Left ventricle myocardium inferior (tissue), 1 donor: ENCODE measurements at regions not wholly inside any gene's neighbourhood (a gene's known extent, or its start where the extent isn't known, plus 50 kb on each side); places are given as distances from the start of the nearest gene placed in this dataset.

Experiments used
- DNase-seq: peaks from one replicate; pipeline ENCODE4 v3.0.0-alpha.2; 2020
- H3K27ac ChIP-seq: fragments of 200-600 bp; replicated peaks from 2 replicates; pipeline ENCODE4 v1.8.0; 2021
- H3K27me3 ChIP-seq: fragments of 200-600 bp; 2 replicates; pipeline ENCODE4 v1.8.0; 2021; ENCODE audit warnings: low read depth
- H3K36me3 ChIP-seq: fragments of 200-600 bp; 2 replicates; pipeline ENCODE4 v1.8.0; 2021
- H3K4me1 ChIP-seq: fragments of 200-600 bp; 2 replicates; pipeline ENCODE4 v1.8.0; 2021
- H3K4me3 ChIP-seq: fragments of 200-600 bp; 2 replicates; pipeline ENCODE4 v1.8.0; 2021; ENCODE audit warnings: mild to moderate bottlenecking, moderate library complexity
- H3K9me3 ChIP-seq: fragments of 200-600 bp; replicated peaks from 2 replicates; pipeline ENCODE4 v1.8.0; 2021
- intact Hi-C: fragments of 100-400 bp; cut with micrococcal nuclease; formaldehyde crosslinking; loops from one replicate; pipeline ENCODE4 v1.11.0; 2022
- TF ChIP-seq, protein P1 (sequence below): fragments of 200-600 bp; IDR thresholded peaks from 2 replicates; pipeline ENCODE4 v1.8.0; 2021; ENCODE audit warnings: antibody characterized with exemption, mild to moderate bottlenecking, borderline replicate concordance
- donor health status: DM: no; HTN: yes; CAD: no; lungs with severe emphysema.

GRCh38 chr17:69854225-69854780 lies 220.7 kb upstream of the KCNJ16 start:
- TF ChIP-seq, protein P1, sequence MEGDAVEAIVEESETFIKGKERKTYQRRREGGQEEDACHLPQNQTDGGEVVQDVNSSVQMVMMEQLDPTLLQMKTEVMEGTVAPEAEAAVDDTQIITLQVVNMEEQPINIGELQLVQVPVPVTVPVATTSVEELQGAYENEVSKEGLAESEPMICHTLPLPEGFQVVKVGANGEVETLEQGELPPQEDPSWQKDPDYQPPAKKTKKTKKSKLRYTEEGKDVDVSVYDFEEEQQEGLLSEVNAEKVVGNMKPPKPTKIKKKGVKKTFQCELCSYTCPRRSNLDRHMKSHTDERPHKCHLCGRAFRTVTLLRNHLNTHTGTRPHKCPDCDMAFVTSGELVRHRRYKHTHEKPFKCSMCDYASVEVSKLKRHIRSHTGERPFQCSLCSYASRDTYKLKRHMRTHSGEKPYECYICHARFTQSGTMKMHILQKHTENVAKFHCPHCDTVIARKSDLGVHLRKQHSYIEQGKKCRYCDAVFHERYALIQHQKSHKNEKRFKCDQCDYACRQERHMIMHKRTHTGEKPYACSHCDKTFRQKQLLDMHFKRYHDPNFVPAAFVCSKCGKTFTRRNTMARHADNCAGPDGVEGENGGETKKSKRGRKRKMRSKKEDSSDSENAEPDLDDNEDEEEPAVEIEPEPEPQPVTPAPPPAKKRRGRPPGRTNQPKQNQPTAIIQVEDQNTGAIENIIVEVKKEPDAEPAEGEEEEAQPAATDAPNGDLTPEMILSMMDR = no peak
- Histone ChIP-seq H3K4me3 (no peak overlapping the region), H3K4me1 (peaks cover 20% of the 10 kb centered on the region), H3K36me3 (no peaks in the 10 kb centered on the region), H3K27me3 (no peaks in the 10 kb centered on the region), H3K9me3 (peaks cover 28% of the 10 kb centered on the region), H3K27ac (peak overlapping the region; percentile 29)
- intact Hi-C loops = no loop called here
- DNase-seq = no peak

- no peaks in the 10 kb centered on the region for H3K27me3 ChIP-seq
- no peaks in the 10 kb centered on the region for H3K36me3 ChIP-seq
- TF ChIP-seq, protein P1 = no peak
- no peak overlapping the region for H3K27ac ChIP-seq
- H3K9me3 ChIP-seq = peaks cover 41% of the 10 kb centered on the region
- no peak for DNase-seq
- H3K4me3 ChIP-seq = no peak overlapping the region
- peaks cover 20% of the 10 kb centered on the region for H3K4me1 ChIP-seq
- intact Hi-C loops = no loop called here
Observed at GRCh38 chr17:69856946-69857345, 218.1 kb upstream of the KCNJ16 start.

GRCh38 chr17:69857412-69857835 lies 217.6 kb upstream of the KCNJ16 start:
- DNase-seq = no peak
- Histone ChIP-seq H3K4me1 (peaks cover 20% of the 10 kb centered on the region), H3K27ac (no peak overlapping the region), H3K27me3 (no peaks in the 10 kb centered on the region), H3K9me3 (peaks cover 41% of the 10 kb centered on the region), H3K4me3 (no peak overlapping the region), H3K36me3 (no peaks in the 10 kb centered on the region)
- intact Hi-C loops = no loop called here
- TF ChIP-seq, protein P1 = no peak

DNA sequence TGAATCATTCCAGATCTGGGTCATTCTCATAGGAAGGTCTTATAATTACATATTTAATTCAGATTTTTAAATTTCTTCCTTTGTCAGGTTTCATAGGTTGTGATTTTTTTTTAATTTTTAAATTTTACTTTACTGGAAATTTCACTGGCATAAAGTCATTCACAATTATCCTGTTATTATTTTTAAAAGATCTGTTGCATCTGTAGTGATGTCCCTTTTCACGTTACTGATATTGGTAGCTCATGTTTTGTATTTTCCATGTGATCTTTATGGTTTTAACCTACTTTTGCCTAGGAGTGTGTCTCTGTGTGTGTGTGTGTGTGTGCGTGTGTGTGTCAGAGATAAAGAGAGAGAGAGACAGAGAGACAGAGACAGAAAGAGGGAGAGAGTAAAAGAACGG lies 216.6 kb upstream of the KCNJ16 start:
- Histone ChIP-seq H3K9me3 (peaks cover 41% of the 10 kb centered on the region), H3K27me3 (no peaks in the 10 kb centered on the region), H3K27ac (no peak overlapping the region), H3K4me3 (no peak overlapping the region), H3K36me3 (no peaks in the 10 kb centered on the region), H3K4me1 (peaks cover 14% of the 10 kb centered on the region)
- intact Hi-C loops = no loop called here
- TF ChIP-seq, protein P1 = no peak
- no peak for DNase-seq

DNA sequence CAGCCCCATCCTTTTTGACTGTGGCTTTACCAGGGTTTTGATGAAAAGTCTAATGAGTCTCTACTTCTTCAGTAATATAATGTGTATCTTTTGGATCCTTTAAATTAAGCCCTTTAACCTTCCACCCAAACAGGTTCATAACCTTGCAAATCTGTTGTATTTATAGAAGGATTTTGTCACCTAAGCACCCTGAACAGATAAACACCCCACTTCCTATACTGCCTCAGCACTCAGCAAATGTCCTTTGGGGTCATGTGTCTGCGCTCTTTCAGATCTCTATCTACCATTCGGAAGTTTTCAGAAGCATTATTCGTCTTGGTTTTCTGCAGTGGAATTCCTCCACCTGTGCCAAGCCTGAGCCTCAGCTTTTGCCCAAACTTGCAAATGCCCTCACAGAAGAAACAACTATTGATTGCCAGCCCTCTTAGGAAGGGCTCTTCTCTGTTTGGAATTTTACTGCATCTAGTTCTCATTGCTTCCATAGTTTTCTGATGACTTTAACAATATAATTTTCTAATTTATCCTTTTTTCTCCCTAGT lies 214.8 kb upstream of the KCNJ16 start:
- H3K9me3 ChIP-seq = peaks cover 41% of the 10 kb centered on the region
- H3K4me3 ChIP-seq = no peak overlapping the region
- H3K27me3 ChIP-seq = no peaks in the 10 kb centered on the region
- H3K4me1 ChIP-seq = no peaks in the 10 kb centered on the region
- TF ChIP-seq, protein P1 = no peak
- intact Hi-C loops = no loop called here
- no peak overlapping the region for H3K27ac ChIP-seq
- H3K36me3 ChIP-seq = no peaks in the 10 kb centered on the region
- no peak for DNase-seq
